Keratinocyte (primary cell): ENCODE measurements at regions not wholly inside any gene's neighbourhood (a gene's known extent, or its start where the extent isn't known, plus 50 kb on each side); places are given as distances from the start of the nearest gene placed in this dataset.
"Not testable (repeated sequence)": the region's sequence is repeated elsewhere in the genome, so short reads cannot be mapped to it uniquely, and the experiment has no call there.

Source experiments
- CTCF ChIP-seq, 3 experiments: IDR thresholded peaks in 1 of 3; conservative IDR thresholded peaks in 1 of 3; optimal IDR thresholded peaks in 1 of 3; 2 replicates in 2 of 3; 3 replicates in 1 of 3; pipeline versions ENCODE3 to v1.5.1; 2011; ENCODE audit warnings: low read length in 3 of 3, mild to moderate bottlenecking in 3 of 3, moderate library complexity in 2 of 3, control low read depth in 1 of 3, inconsistent platforms in 1 of 3; ENCODE audit not compliant: insufficient read depth in 2 of 3; ENCODE audit errors: extremely low read depth in 1 of 3
- EZH2 ChIP-seq: IDR thresholded peaks from one replicate; pipeline ENCODE4 v1.6.1; 2012; ENCODE audit warnings: inconsistent platforms, mild to moderate bottlenecking, low read length, moderate library complexity

DNA sequence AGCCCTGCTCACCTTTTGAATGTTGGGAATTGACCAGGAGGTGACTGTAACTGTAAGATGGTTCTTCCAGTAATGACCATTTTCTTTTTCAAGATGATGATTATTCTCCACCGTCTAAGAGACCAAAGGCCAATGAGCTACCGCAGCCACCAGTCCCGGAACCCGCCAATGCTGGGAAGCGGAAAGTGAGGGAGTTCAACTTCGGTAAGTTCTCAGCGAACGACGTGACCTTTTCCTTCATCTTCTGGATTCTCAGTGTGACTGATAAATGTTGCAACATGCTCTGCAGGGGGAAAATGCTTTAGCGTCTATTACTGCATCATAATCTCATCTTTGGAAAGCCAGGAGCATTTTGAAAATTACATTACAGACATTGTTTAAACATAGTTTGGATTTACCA lies 89.5 kb upstream of the SPDYE9 start:
- TF ChIP-seq CTCF (optimal IDR thresholded peaks at IDR 0.05 in 1 of 3, IDR thresholded peaks at IDR 0.05 in 1 of 3, conservative IDR thresholded peaks at IDR 0.05 in 1 of 3; ENCODE audit: extremely low read depth in 1 of 3, insufficient read depth in 2 of 3, low read length in 3 of 3); EZH2: not testable (repeated sequence)
